Astrocyte (in vitro differentiated cells and primary cell): ENCODE measurements at regions not wholly inside any gene's neighbourhood (a gene's known extent, or its start where the extent isn't known, plus 50 kb on each side); places are given as distances from the start of the nearest gene placed in this dataset.

ENCODE experiments used
- EZH2 ChIP-seq: IDR thresholded peaks from 2 replicates; pipeline ENCODE4 v1.6.1; 2012; ENCODE audit warnings: mild to moderate bottlenecking, low read length, inconsistent platforms; ENCODE audit not compliant: insufficient read depth
- TF ChIP-seq, protein P1 (sequence below): IDR thresholded peaks from 2 replicates; pipeline ENCODE4 v1.5.1; 2011; ENCODE audit warnings: low read depth, mild to moderate bottlenecking, inconsistent platforms, low read length, moderate library complexity; ENCODE audit not compliant: insufficient read depth

DNA sequence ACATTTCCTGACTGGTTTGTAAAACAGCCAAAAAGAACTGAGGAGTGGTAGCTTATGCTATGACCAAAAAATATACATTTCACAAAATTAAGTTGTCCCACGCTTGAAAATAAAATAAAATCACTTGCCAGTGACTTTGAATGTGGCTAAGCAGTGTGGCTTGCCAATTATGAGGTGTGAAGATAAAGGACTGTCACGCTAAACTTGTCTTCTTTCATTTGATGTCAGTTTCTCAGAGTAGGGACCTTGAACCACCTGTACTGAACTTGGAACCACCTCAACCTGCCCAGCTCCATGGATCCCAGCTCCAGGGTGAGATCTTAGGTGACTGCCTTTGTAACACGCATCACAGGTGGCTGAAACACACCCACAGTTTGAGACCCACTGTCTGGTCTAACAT, 113.7 kb upstream of the TBL1X start:
- TF ChIP-seq, protein P1, sequence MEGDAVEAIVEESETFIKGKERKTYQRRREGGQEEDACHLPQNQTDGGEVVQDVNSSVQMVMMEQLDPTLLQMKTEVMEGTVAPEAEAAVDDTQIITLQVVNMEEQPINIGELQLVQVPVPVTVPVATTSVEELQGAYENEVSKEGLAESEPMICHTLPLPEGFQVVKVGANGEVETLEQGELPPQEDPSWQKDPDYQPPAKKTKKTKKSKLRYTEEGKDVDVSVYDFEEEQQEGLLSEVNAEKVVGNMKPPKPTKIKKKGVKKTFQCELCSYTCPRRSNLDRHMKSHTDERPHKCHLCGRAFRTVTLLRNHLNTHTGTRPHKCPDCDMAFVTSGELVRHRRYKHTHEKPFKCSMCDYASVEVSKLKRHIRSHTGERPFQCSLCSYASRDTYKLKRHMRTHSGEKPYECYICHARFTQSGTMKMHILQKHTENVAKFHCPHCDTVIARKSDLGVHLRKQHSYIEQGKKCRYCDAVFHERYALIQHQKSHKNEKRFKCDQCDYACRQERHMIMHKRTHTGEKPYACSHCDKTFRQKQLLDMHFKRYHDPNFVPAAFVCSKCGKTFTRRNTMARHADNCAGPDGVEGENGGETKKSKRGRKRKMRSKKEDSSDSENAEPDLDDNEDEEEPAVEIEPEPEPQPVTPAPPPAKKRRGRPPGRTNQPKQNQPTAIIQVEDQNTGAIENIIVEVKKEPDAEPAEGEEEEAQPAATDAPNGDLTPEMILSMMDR: no peak
- TF ChIP-seq EZH2: no peak
